Choroid plexus epithelial cell (primary cell): ENCODE measurements at regions not wholly inside any gene's neighbourhood (a gene's known extent, or its start where the extent isn't known, plus 50 kb on each side); places are given as distances from the start of the nearest gene placed in this dataset.

Experiments used
- DNase-seq: peaks from one replicate; pipeline ENCODE4 v3.0.0-alpha.2; 2010; ENCODE audit warnings: low read depth
- H3K4me3 ChIP-seq: 2 replicates; pipeline ENCODE4 v1.5.1; 2011; ENCODE audit warnings: low read depth, mild to moderate bottlenecking, control low read depth, low read length, moderate library complexity
- TF ChIP-seq, protein P1 (sequence below): conservative IDR thresholded peaks from 2 replicates; pipeline ENCODE4 v1.5.1; 2011; ENCODE audit warnings: low read depth, mild to moderate bottlenecking, control low read depth, inconsistent platforms, low read length, moderate library complexity

DNA sequence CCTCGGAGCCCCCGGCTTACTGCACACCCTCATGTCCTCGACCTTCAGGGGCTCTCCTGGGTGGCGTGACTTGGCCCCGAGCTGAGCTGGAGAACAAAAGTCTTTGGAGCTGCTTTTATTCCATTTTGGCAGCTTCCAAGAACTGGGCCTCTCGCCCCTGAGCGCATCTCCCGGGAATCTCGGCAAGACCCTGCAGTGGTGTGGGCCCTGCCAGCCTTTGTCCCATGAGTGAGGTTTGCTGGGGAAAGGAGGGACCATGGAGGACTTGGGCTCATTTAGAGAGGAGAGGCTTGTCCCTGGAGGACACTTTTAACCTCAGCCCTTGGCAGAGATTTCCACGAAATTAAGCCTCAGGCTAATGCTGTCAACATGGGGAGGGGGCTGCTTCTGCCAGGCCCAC lies 62.3 kb upstream of the SLCO4A1 start:
- no peak overlapping the region for H3K4me3 ChIP-seq
- TF ChIP-seq, protein P1, sequence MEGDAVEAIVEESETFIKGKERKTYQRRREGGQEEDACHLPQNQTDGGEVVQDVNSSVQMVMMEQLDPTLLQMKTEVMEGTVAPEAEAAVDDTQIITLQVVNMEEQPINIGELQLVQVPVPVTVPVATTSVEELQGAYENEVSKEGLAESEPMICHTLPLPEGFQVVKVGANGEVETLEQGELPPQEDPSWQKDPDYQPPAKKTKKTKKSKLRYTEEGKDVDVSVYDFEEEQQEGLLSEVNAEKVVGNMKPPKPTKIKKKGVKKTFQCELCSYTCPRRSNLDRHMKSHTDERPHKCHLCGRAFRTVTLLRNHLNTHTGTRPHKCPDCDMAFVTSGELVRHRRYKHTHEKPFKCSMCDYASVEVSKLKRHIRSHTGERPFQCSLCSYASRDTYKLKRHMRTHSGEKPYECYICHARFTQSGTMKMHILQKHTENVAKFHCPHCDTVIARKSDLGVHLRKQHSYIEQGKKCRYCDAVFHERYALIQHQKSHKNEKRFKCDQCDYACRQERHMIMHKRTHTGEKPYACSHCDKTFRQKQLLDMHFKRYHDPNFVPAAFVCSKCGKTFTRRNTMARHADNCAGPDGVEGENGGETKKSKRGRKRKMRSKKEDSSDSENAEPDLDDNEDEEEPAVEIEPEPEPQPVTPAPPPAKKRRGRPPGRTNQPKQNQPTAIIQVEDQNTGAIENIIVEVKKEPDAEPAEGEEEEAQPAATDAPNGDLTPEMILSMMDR, result no peak
- DNase-seq, result no peak

GRCh38 chr20:62580733-62581132 lies 61.6 kb upstream of the SLCO4A1 start:
- H3K4me3 ChIP-seq, result no peak overlapping the region
- DNase-seq, result no peak
- TF ChIP-seq, protein P1, result no peak

- no peak overlapping the region for H3K4me3 ChIP-seq
- no peak for DNase-seq
- TF ChIP-seq, protein P1, result no peak
These were observed 61.0 kb upstream of the SLCO4A1 start for GRCh38 chr20:62581308-62581707.

- TF ChIP-seq, protein P1, result no peak
- no peak for DNase-seq
- H3K4me3 ChIP-seq, result no peak overlapping the region
These were observed 60.5 kb upstream of the SLCO4A1 start for GRCh38 chr20:62581806-62582205.

DNA sequence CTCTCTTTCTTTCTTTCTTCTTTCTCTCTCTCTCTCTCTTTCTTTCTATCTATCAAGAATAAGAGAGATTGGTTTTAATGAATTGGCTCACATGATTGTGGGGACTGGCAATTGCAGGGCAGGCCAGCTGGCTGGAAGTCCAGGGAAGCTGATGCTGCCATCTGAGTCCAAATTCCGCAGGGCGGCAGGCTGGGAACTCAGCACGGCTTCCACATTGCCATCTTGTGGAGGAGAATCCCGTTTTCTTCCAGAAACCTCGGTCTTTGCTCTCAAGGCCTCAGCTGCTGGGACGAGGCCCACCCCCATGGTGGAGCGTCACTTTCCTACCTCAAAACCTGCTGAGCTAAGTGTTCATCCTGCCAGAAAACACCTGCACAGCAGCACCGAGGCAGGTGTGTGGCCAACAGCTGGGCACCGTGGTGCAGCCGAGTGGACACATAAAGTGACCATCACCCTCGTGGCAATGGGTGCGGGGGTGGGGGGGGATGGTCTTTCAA lies 58.8 kb upstream of the SLCO4A1 start:
- TF ChIP-seq, protein P1, result peak; percentile 18
- no peak for DNase-seq

DNA sequence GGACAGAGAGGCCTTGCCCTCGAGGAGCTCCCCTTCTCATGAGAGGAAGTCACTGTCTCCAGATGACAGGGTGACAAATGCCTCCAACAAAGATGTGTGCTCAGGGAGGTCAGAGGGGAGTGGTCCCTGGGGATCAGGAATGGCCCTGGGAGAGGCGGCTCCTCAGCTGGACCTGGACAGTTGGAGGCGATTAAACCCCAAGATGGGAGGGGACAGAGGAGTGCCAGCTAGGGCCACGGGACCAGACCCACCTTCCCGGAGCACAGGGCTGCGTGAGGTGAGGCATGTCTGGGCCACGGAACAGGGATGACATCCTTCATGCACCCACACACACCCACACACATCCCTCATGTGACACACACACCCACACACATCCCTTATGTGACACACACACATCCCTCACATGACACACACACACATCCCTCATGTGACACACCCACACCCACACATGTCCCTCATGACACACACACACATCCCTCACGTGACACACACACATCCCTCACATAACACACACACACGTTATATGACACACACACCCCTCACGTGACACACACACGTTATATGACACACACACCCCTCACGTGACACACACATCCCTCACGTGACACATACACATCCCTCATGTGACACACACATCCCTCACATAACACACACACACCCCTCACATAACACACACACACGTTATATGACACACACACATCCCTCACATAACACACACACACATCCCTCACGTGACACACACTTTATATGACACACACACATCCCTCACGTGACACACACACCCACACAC lies 57.4 kb upstream of the SLCO4A1 start:
- TF ChIP-seq, protein P1, result no peak
- H3K4me3 ChIP-seq, result no peak overlapping the region
- DNase-seq, result no peak

More for the DNA sequence above, 58.8 kb upstream of the SLCO4A1 start:
- H3K4me3 ChIP-seq, result no peak overlapping the region
